ENCODE measurements at regions not wholly inside any gene's neighbourhood (a gene's known extent, or its start where the extent isn't known, plus 50 kb on each side); places are given as distances from the start of the nearest gene placed in this dataset.
"Not testable (repeated sequence)": the region's sequence is repeated elsewhere in the genome, so short reads cannot be mapped to it uniquely, and the experiment has no call there.

DNA sequence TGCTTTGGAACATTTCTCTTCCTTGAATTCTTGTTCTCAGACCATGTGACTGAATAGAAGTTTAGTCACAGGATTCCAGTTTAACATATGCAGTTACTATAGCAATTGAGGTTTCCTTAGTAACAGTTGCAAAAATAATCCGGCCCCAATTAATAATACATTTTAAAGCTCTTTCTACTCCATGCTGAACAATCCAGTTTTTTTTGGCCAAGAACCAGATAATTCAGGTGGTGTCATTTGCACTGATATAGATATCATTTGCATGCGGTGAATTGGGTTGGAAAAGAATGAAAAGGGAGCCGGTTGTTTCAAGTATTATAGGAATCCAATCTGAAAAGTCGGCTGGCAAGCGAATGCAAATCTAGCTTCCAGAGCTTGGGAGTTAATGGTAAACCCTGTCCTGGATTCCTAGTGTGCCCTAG, 3073.1 kb downstream of the RPIA start:
- TF ChIP-seq EZH2 (IDR thresholded peaks at IDR 0.05; ENCODE audit: low read length, missing control alignments); CTCF (conservative IDR thresholded peaks at IDR 0.05 in 1 of 2, IDR thresholded peaks at IDR 0.05 in 1 of 2; ENCODE audit: low read depth in 1 of 2, low read length in 2 of 2): not testable (repeated sequence)
